Right forelimb (tissue), 1 donor: ENCODE measurements at regions not wholly inside any gene's neighbourhood (a gene's known extent, or its start where the extent isn't known, plus 50 kb on each side); places are given as distances from the start of the nearest gene placed in this dataset.
A peak's percentile ranks its signal among the peaks of the same experiment; 100 is the strongest.
"Not testable (repeated sequence)": the region's sequence is repeated elsewhere in the genome, so short reads cannot be mapped to it uniquely, and the experiment has no call there.

ENCODE experiments used
- DNase-seq: peaks from one replicate; pipeline ENCODE4 v3.0.0-alpha.2; 2018

DNA sequence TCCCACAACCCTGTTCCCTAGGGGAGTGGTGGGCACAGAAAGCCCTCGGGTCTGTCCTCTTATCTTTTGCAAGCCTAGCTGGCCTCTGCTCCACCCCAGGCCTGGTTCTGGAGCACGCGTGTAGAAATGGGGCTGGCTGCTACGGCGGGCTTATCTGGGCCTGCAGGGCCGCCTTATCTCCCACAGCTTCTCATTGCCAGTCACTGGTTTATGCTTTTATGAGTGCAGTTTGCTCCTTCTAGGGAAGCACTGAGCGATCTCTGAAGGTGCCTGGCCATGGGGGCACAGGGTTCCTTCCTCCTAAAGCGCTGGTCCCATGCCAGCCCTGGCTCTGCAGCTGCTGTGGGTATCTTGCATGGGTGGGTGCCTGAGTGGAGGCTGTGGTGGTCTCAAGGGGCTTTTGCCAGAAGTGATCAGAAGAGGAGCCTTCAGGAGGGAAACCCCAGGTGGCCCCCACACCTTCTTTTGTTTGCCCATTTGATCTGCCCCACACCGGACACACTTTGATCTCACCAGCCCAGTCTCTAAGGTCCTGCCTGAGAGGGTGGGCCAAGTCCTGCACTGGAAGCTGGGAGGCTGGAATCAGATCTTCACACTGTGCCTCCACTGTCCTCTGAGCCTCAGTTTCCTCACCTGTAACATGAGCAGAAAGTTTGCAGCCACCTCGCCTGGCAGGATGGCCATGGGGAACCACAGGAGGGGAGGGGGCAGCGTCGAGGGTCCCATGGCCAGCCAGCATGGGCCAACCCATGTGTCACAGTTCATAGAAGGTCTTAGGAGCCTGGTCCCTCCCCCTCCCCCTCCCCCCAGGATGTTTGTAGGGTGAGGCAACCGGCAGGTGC lies 86.6 kb upstream of the FGF3 start:
- no peak for DNase-seq

DNA sequence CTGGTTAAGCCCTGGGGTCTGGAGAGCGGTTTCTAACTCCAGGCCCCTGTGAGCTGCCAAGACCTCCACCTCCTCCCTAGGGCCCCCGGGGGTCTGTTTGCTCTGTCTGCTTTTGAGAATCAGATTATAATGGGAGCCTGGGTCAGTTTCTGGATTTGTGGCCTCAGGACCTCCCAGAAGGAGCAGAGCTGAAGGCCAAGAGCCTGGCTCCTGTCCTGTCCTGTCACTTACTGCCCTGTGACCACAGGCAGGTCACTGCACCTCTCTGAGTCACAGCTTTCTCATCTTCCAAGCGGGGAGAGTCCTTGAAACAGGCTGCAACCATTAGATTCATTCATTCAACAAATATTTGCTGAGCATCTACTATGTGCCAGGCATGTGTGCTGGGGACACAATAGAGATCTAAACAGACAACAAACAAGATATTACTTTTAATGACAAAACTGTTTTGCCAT lies 87.3 kb upstream of the FGF3 start:
- no peak for DNase-seq

DNA sequence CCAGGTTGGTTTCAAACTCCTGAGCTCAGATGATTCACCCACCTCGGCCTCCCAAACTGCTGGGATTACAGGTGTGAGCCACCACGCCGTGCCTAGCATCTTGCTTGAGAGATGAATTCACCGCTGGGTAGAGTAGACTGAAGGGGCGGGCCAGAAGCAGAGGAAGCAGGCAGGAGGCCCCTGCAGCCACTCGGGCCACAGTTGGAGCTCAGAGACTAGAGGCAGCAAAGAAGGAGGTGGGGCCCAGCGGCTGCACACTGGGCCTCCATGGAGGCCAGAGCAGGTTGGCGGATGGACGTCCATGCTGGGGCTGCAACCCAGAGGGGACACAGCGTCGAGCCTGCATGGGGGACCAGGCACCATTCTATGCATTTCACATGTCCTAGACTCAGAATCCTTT lies 88.4 kb upstream of the FGF3 start:
- DNase-seq, result no peak

DNA sequence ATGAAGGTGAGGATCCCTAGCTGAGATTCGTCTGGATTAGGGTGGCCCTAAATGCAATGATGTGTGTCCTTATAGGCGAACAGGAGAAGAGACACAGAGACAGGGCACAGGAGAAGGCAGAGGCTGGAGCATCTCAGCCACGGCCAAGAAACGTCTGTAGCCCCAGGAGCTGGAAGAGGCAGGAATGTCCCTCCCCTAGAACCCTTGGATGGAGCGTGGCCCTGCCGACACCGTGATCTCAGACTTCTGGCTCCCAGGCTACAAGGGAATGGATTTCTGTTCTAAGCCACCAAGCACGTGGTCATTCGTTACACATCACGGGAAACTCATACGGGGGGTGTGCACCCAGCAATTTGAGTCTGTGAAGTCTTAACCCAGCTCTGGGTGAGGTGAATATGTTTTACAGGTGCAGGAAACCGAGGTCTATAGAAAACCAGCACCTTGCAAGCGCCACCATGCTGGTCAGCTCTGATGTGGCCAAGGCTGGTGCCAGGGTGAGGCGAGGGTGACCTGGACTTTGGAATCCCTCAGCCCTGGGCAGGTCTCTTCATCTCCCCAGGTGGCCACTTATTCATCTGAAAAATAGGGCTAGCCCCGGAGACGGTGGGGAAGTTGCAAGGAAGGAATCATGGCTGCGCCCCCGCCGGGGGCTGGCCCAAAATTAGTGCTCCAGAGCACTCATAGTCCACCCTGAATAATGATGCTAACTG lies 89.5 kb upstream of the FGF3 start:
- no peak for DNase-seq

DNA sequence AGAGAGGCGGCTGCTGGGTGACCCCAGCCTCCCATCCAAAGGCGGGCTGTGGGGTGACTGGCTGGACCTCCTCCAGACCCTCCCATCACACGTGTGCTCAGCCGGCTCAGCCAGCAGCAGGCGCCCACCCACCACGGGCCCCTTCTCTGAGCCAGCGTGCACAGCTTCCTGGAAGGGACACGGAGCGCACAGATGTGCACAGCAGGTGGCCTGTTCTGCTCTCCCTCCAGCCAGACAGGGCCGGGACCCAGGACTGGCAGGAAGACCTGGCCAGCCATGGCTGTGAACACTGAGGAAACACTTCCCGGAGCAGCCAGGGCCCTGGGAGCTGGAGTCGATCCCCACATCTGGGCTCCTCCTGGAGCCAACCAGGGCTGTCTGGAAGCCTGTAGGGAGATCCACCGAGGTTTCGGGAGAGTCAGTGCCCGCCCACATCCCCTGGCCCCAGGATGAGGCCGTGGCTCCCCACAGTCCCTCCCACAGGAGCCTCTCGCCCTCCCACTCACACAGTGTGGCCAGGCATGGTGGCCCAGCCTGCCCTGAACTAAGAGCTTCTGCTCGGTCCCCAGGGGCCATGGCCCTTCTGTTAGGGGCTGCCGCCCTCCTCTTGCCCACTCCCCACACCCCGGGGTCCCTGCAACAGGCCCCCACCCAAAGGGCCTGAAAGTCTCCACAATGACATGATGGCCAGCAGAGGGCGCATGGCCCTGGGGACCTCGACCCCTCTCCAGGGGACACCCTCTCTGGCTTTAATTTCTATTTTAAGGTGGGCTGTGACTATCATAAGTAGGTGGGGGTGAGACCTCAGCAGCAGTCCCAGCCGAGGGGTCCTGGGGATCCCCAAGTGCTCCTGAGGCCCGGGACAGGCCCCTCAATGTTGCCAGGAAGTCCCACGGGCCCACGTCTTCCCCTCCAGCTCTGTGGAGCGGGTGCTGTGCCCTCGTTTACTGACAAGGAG lies 90.6 kb upstream of the FGF3 start:
- DNase-seq, result peak; percentile 84

DNA sequence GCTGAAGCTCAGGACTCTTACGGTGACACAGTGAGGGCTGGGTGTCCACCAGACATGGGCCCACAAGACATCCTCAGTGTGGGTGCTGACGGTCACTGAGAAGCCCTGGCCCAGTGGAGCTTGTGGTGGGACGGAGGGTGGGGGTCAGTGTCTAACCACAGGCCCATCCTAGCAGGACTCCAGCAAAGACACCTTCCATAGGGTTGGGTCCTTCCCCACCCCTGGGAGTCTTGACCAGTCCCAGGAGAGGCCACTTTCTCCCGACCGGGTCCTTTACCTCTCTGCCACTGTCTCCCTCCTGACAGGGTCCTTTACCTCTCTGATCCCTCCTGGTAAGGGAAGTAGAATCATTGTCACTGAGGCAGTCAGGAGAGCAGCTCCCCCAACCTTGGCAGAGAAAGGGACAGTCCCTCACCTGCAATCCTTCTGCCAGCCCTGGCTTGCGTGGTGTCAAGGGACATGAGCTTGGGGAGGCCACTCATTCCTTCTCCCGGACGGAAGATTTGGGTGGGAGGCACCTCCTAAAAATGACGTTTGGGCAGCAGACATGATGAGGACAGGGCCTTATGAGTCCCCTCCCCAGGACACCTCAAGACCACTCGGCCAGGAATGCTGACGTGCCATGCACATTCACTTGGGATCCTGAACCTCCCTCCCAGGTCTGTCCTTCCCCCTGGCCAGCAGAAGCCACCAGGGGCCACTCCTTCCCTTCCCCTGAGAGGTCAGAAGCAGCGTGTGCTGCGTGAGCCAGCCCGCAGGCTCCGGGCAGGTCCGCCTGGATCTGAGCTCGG lies 91.5 kb upstream of the FGF3 start:
- DNase-seq, result no peak

DNA sequence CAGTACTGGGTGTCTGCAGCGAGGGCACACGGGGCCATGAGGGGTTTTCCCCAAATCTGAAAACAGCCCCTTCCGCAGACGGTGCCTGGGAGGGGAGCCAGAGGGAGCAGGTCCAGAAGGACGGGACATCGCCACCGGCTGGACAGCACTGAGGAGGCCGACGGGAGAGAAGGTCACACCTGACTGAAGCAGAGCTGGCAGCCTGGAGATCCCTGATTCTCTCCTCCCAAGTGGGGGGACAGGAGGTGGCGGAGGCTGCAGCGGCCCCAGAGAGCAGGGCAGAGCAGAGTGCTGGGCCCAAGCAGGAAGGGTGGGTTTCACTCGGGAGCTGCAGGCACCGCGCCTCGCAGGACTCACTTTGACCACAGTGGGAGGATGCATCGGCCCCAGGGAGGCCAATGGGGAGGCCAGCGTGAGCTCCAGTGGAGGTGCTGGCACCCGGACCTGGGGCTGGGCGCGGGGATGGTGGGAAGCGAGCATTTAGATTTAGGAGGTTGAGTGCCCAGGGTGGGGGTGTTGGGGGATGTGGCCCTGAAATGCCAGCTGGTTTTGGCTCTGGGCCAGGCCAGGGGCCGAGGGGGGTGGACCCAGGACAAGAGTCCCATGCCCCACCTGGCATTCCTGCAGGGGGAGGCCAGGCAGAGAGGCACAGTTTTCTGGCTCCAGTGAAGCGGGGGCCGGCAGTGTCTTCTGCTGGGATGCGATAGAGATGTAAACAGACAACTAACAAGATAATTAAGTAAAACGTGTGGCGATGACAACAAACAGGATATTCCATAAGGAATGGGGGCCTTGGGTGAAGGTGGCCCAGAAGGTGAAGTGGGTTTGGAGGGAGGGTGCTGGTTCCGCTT lies 92.3 kb upstream of the FGF3 start:
- peak; percentile 36 for DNase-seq

DNA sequence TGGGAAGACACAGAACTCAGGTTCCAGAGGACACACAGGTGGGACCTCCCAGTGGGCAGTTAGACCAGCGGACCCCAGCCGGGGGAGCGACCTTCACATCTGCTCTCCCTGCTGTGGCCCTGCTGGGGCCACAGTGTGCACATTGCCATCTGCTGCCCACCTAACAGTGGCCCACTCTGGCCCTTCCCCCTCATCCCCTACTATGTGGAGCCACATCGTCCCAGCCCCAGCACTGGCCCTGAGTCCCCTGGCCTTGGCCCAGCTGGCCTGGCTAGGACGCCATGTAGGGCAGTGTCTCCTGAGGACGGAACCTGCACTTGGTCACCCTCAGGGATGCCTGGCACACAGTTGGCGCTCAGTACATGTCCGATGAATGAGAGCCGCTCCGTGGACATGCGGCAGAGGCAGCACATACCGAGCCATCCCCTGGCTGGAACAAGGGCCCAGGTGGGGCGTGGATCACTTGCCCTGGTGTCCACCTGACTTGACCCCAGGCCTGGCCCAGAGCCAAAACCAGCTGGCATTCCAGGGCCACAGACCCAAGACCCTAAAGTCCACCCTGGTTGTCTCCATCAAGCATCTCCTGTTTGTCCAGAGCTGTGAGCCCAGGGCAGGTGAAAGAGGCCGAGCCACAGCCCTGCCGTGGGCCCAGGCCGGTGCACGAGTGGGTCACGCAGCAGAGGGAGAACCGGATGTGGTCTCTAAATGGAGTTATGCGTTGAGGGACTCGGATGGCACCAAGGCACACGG lies 93.1 kb upstream of the FGF3 start:
- DNase-seq, result peak; percentile 30

DNA sequence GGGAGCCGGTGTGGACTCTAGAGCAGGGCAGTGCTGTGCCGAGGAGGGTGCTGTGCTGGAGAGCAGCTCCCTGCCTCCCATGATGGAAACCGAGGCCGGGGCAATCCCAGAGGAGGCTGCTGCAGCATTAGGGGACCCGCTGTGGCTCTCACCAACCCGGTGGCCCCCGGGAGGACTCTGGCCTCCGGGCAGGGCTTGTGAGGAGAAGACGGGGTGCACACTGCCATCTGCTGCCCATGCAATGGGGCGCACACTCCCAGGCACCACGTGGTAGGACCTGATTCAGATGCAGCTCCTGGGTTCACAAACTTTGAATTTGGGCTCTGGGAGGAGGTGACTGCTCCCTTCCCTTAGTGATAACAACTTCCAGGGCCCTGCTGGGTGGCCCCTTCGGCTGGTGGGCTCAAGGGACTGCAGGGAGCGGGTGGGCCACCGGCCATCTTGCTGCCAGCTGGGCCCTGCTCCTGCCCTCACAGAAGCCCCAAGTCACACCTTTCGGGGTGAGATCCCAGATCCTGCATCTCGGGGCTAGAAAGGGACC lies 93.8 kb upstream of the FGF3 start:
- DNase-seq, result peak; percentile 41

DNA sequence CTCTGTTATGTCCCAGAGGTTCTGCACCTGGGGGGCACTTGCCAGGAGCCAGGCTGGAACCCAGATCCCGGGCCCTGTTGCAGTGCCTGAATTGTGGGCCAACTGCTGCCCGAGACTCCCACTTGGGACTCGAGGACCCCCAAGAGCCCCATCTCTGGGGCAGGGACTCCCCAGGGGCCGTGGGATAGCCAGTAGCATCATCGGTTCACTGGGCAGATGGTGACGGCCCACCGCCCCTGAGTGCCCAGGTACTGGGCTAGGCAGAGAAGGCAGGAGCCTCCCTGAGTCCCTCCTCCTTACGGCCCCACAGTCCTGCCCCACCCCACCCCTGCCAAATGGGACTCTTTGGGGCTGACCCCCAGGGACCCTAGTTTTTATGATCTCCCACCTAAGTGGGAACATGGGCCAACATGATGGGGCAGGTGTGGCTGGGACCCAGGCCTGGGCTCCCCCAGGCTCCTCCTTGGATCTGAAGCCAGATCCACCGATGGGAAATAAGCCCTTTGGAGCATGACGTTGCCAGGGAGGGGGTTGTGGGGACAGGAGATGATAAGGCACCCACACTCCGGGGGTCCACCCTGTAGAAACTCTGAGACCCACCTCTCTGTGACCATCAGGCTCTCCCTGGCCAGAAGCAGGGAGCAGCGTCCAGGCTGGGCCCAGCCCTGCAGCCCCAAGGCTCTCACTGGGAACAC lies 94.5 kb upstream of the FGF3 start:
- peak; percentile 40 for DNase-seq

DNA sequence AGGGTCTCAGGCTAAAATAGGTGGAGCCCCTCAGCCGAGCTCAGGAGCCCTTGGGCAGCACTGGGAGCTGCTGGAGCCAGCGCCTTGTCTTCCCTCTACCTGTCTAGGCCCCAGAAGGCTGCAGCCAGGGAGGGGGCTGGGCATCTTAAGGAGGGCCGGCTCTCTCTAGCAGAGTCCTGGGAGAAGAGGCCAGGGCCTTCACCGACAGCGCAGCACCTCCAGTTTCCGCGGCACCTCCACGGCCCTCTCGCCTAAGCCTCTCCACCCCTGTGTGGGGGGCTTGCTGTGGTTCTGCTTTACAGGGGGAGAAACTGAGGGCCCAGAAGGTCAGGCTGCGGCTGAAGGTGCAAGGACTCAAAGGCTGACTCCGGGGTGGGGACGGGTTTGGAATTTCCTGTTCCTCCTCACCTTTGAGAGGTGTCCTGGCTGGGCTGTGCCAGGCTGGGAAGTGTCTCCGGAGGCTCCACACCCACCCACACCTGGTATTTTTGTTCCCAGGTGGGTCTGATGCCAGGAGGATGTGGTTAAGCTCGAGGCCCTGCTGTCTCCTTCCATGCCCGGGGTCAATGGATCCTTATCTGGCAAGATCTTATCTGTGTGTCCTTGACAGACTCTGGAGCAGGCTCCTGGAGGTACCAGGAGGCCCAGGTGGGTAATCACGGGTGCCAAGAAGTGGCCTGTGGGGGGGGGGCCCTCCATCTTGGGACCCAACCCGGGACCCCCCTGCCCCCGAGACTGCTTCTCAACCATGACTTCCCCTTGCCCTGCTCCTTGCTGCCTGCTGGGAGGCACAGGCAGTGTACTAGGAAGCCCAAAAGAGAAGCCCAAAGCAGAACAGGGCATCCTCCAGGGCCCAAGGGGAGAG lies 95.3 kb upstream of the FGF3 start:
- peak; percentile 27 for DNase-seq

DNA sequence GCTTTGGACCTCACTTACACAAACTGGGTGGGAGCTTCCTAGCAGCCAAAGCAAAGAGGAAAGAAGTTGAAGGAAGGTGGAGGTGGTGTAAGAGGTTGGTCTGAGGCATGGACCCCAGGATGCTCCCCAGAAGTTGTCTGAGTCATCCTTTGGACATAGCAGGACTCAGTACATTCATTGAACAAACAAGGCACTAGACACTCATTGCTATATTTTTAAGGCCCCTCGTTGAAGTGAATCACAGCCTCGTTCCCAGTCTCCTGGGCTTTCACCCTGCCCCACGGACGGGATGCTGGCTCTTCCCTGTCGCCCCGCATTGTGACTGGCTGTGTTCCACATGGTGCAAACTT lies 95.9 kb upstream of the FGF3 start:
- DNase-seq, result no peak

DNA sequence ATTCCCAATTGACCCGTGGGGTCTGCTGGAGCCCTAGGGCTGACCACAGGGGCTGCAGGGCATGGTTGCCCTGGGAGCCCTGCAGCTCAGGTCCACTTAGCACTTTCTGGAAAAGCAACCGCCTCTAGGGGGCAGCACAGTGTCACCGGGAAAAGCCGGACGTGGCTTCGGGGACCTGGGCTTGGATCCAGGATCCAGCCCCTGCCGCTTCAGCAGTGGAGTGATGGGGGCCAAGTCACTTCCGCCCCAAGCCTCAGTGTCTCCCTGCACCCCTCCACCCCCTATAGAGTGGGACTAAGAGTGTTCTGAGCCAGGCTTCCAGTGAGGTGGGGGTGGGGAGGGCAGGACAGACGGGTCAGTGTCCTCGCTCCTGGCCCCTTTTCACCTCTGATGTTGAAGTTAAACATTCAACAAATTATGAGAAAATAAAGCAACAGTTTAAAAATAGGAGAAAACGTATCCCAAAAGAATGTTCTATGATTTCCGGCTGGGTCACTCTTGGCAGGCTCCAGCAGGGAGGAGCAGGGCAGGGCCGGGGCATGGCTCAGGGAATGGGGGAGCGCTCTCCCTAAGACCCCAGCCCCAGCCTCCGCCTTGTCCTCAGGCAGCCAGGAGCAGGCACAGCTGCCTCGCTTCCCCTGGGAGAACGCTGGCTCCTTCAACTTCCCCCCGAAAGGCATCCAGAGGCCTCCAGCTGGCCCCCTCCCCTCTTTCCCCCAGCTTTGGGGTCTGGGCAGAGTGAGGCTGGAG lies 96.5 kb upstream of the FGF3 start:
- peak; percentile 89 for DNase-seq

DNA sequence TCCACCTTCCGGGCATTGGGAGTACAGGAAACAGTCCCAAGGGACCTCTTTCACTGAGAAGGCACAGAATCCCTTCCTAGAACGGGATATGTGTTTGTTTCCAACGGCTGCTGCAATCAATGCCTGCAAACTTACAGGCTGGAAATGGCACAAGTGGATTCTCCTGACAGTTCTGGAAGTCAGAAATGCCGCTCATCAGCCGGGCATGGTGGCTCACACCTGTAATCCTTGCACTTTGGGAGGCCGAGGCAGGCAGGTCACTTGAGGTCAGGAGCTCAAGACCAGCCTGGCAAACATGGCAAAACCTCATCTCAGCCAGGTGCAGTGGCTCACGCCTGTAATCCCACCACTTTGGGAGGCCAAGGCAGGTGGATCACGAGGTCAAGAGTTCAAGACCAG lies 97.0 kb upstream of the FGF3 start:
- DNase-seq, result not testable (repeated sequence)

DNA sequence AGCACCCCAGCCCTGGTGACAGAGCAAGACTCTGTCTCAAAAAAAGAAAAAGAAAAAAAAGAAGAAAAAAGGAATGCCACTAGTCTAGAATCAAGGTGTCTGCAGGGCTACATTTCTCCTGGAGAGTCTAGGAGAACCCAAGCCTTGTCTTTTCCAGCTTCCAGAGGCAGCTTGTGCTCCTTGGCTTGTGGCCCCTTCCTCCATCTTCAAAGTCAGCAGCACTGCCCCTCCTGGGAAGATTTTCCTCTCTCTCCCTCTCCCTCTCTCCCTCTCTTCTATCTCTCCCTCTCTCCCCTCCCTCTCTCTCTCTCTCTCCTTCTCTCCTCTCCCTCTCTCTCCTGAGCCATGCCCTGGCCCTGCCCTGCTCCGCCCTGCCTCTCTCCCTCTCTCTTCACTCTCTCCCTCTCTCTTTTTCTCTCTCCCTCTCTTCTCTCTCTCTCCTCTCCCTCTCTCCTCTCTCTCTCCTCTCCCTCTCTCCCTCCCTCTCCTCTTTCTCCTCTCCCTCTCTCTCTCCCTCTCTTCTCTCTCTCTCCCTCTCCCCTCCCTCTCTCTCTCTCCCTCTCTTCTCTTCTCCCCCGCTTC lies 97.7 kb upstream of the FGF3 start:
- peak; percentile 9 for DNase-seq

DNA sequence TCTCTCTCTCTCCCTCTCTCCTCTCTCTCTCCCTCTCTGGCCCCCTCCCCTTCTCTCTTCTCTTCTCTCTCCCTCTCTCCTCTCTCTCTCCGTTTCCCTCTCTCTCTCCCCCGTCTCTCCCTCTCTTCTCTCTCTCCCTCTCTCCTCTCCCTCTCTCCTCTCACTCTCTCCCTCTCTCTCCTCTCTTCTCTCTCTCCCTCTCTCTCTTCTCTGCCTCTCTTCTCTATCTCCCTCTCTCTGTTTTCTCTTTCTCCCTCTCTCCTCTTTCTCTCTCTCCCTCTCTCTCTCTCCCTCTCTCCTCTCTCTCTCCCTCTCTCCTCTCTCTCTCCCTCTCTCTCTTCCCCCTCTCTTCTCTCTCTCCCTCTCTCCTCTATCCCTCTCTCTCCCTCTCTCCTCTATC lies 98.3 kb upstream of the FGF3 start:
- DNase-seq, result no peak

DNA sequence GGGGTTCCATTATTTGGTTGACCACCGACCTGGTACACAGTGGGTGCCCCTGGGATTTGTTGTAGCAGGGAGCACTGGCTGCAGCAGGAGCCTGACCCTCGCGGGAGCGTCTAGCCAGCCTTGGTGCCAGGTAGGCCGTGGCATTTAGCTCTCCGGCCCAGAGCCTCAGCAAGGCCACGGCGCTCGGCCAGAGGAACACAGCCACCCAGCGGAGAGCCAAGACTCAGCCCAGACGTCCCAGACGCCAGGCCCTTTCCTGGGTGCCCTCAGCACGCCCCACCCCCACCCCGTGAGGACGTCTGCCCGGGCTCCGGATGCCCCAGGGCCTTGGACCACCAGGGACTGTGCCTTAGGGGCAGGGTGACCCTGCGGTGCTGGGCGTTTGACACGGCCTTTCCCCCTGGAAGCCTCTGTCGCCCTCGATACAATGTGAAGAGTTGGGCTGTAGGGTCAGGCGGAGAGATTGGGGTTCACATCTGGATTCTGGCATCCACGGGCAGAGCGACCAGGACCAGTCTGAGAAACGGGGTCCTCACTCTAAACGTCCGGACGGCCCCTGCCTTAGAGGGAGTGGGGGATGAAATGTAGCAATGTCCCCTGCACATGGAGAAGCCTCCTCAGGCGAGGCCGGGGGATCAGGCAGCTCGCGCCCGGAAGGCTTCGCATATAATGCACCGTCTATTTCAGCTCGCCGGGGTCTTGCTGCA lies 99.2 kb upstream of the FGF3 start:
- DNase-seq, result no peak
